GM21717 (cell line): ENCODE measurements at regions not wholly inside any gene's neighbourhood (a gene's known extent, or its start where the extent isn't known, plus 50 kb on each side); places are given as distances from the start of the nearest gene placed in this dataset.

ENCODE experiments used
- ATAC-seq: cut with Tn5 transposase; IDR thresholded peaks from one replicate; pipeline ENCODE4 v1.9.1; 2021; ENCODE audit warnings: mild to moderate bottlenecking, moderate library complexity; ENCODE audit not compliant: unreplicated experiment

DNA sequence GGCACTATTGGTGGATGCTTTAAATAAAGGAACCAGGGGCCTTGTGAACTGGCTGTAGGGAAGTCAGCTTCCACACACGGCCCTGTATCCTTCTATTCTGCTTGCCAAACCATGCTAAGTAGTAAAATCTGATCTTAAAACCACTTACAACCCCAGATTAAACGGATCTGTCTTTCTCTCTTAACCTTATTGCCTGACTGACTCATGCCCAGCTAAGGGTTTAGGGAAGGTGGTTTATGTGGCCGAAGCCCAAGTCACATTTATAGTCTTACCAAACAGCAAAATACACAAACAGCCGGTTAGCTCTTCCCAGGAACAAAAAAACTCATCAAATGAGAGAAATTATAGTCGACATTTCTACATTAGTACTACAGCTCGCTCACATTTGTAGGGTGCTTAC lies 988.4 kb upstream of the TENM3 start:
- no peak for ATAC-seq

GRCh38 chr4:181258569-181258968 lies 984.6 kb upstream of the TENM3 start:
- ATAC-seq: no peak

DNA sequence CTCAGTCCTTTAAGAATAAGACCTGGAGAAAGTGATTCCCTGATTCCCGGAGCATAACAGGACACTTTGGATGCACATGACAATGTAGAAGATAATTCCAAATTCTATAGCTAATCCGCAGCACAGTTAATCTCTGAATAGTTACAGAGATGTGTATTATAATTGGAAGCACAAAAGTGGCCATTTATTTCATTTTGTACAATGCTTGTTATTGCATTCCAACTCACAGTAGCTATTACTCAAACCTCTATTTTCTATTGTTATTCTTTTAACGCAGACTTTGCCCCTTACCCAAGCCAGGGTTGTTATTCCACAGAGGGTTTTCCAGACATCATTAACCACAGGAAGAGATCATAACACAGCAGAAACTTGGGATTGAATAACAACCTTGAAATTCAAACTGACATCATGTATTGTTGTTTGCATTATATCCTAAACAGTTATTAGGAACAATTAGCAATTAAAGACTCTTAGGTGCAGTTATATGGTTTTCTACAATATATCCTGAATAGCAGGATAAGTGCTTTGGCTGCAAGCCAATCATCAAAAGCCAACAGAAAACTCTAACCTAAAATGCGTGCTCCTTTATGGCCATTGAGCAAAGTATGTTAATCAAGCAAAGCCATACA lies 984.0 kb upstream of the TENM3 start:
- ATAC-seq: no peak

- ATAC-seq: no peak
These were observed 981.9 kb upstream of the TENM3 start for GRCh38 chr4:181261279-181261678.

DNA sequence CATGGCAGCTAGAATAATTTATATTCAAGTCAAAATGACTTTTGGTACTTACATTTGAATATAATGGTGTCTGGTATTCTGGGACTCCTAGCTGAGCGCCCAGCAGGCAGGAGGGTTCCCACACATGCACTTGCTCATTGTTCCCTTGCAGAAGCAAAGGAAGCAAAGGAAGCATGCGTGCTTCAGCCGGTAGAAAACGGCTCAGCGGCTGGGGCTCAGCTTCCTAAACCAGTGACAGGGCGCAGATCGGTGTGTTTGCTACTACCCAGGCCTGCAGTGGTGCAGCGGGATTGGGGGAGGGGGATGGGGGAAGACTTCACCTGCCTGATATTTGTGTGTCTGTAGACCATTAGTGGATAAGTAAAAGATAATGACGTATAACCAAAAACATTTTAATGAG lies 978.3 kb upstream of the TENM3 start:
- ATAC-seq: no peak

DNA sequence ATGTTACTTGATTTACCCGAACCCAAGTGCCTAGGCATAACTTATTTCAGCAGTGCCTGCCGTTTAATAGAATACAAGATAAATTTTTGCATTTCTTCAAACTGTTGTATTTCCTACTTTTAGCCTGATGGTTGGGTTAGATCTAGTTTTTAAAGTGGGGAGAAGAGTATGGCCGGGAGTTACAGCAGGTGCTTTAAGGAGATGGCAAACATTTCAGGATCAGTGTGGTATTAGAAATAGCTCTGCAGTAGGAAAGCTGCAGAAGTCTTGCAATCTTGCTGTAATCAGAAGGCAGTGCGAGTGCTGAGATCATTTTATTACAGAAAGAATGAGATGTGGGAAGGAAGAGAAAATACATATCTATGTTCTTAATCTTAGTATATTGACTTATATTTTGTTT lies 977.8 kb upstream of the TENM3 start:
- ATAC-seq: no peak

DNA sequence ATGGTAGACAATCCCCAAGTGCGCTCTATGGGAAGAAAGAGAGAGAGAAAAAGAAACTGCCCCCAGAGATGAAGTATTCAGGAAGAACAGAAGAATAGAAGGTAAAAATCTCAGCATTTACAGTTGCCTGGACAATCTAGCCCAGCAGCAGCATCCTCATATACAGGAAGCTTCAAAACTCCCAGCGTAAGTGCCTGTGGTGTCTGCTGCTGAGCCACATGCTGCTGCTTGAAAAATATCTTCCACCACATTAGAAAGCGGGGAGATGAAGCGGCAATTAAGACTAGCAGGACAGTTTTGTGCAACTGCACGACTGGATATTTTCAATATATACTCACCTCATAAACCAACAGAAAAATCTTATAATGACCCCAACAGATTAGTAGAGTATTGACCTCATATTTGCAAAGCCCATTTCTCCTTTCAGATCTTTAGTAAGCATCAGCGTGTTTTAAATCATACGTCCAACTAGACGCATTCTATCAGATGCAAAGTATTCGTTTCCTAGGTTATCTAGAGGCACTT lies 972.0 kb upstream of the TENM3 start:
- no peak for ATAC-seq

GRCh38 chr4:181272422-181272821 lies 970.8 kb upstream of the TENM3 start:
- no peak for ATAC-seq

DNA sequence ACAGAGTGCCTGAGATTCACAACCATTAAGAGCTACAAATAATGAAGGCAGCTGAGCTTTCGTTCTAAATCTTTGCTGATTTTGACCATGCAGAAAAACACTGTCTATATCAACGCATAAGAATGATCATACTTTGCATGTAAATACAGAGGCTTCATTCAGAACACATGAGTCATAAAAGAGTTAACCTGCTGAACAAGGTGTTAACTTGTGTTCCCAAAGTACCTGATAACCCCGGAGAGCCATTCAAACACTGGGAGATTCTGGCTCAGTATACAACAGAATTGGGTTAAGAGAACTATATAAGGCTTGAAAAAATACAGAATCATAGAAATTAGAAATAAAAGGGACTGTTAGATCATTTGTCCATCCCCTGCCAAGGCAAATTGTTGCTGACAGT lies 964.3 kb upstream of the TENM3 start:
- no peak for ATAC-seq

DNA sequence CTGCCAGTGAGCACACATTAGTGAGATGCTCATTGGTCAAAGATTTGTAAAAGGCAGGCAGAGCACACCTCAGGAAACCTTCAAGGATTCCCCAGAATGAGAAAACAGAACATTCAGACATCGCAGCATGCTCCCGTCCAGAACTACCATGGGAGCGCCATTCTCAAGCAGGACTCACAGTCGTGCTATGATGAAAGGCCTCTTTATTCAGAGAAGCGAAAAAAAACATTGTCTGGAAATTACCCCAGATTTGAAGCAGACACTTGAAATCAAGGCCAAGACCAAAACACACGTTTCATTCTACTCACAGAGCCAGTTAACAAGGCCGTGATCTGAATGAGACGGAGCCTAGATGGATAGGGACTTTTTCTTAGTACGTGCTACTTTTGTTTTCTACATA lies 961.8 kb upstream of the TENM3 start:
- ATAC-seq: no peak

DNA sequence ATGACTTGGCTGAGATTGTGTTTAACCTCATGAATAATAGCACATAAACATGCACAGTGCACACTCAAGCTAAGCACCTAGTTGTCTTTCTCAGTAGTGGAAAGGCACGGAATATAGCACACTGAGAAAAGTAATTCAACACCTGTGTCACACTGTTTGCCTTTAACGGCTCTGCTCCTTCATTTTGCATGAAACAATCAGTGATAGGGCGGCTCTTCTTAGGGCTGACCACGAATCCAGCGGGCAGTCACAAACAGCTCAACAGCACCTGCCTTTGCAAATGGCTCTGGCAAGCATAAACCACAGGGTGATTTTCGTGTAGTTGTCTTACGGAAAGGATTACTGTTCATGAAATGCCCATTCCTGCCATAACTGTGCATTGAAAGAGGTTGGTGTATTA lies 954.0 kb upstream of the TENM3 start:
- ATAC-seq: no peak

- no peak for ATAC-seq
These were observed 951.6 kb upstream of the TENM3 start for GRCh38 chr4:181291615-181292014.

GRCh38 chr4:181293014-181293413 lies 950.2 kb upstream of the TENM3 start:
- ATAC-seq: no peak

- no peak for ATAC-seq
These were observed 949.7 kb upstream of the TENM3 start for GRCh38 chr4:181293541-181293940.

DNA sequence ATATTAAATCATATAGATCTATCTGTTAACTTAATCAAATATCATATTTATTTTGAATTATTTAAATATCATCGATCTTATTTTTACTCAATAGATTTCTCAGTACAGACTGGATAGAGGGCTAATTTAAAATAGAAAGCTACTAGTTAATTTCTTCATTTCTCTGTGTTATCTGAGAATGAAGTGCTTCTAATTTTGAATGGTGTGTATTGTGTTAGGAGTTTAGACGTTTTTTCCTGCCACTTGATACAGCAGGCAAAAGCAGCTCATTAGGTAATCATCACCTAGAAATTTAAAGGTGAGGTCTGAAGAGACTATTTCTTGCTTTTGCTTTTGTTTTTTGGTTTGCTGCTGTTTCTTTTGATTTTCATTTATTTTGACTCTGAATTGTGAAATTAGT lies 948.8 kb upstream of the TENM3 start:
- no peak for ATAC-seq

DNA sequence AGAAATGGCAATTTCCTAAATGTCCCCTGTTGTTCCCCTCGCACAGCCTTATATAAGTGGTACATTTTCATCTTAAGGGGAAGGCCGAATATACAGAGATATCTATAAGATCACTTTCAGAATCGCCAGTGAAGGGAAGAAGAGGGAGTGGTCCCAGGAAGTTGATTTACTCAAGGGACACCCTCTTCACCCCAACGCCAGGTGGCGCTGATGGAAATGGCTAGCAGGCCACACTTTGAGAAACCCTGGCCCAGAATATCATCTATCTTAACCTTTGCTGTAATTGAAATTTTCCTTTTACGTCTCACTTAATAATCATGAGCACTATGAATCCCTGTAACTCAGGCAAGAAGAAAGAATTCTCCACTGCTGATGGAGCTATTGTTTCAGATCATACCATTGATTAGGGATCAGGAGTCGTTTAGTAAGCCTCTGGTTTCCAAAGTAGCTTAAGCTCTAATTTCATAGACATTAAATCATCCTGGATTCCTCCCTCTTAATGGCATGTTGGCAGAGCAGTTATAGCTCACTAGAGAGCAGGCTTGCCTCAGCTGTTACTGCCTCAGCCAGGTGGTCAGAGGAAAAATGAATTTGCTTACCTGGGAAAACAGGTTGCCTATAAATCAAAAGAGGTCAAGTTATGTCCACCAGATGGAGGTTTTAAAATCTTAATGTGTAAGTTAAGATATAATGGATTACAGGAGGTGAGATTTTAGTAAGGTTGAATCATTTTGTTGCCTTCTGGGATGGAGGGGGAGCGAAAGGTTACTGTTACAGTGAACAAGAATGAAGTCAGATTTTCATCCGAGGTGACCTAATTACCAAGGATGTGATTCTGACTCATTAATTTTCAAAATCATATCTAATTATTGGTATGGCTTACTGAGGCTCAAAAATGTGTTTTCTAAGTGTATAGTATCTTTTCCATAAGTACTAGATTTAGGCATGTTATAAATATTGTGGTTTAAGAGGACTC lies 941.2 kb upstream of the TENM3 start:
- ATAC-seq: peak; percentile 86

DNA sequence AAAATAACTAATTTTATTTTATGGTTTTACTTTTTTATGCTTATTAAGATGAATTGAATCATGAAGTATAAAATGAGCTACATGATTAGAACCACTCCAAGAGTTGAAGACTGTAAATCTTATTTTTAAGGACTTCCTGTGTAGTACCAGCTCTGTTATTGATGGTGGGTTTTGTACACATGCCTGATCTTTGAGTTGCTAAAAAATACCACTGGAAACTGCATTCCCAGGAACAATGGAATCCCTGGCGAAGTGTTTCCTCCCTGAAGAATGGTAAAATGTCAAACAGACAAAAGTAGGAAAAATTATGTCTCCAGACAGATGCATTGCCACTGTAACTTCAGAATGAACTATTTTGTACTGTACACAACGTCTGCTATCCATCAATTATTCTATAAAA lies 935.4 kb upstream of the TENM3 start:
- no peak for ATAC-seq

- no peak for ATAC-seq
These were observed 934.5 kb upstream of the TENM3 start for GRCh38 chr4:181308476-181309312.

DNA sequence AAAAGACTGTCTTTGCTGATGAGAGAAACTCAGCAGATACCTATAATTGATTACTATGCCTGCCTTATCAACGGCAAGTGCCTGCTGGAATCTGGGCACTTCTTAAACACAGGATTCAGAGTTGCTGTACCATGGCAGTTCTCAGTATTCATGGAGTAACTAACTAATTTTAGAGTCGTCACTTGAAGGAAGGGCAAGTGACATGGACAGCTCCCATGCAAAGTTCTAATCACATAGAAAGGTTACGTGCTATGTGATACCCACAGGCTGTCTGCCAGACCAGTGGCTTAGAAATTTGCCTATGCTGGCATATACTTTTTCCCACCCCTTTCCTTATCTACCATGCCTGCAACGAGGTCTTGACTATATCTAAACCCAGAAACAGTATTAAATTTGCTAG lies 931.1 kb upstream of the TENM3 start:
- ATAC-seq: no peak

DNA sequence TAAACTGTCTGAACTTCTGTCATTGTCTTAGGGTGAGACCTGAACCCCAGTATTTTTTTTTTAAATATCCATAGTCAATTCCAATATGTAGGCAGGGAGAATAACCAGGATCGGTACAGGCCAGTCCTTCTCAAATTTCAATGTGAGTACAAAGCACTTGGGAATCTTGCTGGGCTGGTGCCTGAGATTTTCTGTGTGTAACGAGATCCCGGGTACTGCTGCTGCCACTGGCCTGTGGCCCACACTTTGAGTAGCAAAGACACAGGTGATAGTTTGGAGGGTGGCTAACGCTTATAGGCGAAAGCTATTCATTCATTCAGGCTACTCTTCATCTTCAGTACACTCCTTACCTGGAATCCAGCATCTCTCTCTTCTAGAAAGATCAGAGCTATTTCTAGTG lies 923.6 kb upstream of the TENM3 start:
- no peak for ATAC-seq

DNA sequence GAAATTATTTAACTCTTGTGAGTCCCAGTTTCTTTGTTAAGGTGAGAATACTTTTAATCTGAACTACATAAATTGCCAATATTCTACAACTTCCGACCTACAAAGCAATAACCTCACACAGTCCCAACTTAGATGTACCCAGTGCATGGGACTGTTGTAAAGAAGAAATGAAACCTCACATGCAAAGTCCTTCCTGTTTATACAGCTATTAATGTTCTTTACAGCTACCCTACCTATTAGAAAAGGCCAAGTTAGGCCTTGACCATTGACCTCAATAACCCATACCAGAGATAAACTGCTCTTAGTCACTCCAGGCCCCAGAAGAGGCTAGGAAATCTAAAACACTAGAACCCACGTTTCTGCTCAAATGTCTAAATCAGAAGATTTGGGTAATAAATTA lies 920.1 kb upstream of the TENM3 start:
- ATAC-seq: peak; percentile 92
